HUDEP-2 (cell line): ENCODE measurements at regions not wholly inside any gene's neighbourhood (a gene's known extent, or its start where the extent isn't known, plus 50 kb on each side); places are given as distances from the start of the nearest gene placed in this dataset.
A peak's percentile ranks its signal among the peaks of the same experiment; 100 is the strongest.

ENCODE experiments used
- DNase-seq, 76 experiments: peaks; one replicate each; lab custom pipeline; 2025; ENCODE audit not compliant: unreplicated experiment in 76 of 76; lab: John Stamatoyannopoulos, UW

GRCh38 chr2:128622371-128622770 lies 303.7 kb upstream of the HS6ST1 start:
- no peak for DNase-seq

DNA sequence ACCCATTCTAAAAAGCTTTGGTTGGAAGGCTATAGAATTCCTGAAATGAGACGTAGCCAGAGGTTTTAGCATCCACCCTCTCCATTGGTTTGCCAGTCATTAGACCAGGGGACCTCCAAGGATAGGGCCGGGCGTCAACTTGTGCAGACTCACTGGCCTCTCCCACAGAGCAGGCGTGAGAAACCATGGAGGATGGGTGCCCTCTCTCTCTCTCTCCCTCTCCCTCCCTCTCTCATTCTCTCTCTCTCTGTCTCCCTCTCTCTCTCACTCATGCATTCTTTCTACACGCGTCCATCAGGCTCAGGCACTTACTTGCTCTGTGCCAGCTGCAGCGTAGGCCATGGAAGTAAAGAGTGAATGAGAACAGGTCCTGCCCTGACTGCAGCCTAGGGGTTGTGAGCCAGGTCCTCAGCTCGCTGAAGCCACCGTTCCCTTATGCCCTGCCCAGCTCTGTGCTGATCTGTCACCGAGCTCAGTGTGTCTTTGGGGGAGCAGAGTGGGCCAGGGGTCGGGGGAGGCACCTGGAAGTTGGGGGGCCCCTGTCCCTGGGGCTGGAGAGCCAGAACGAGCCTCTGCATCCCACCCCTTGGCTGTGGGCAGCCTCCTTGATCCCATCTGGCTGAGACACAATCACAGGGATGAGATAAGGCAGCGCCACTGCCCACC lies 304.4 kb upstream of the HS6ST1 start:
- no peak for DNase-seq

DNA sequence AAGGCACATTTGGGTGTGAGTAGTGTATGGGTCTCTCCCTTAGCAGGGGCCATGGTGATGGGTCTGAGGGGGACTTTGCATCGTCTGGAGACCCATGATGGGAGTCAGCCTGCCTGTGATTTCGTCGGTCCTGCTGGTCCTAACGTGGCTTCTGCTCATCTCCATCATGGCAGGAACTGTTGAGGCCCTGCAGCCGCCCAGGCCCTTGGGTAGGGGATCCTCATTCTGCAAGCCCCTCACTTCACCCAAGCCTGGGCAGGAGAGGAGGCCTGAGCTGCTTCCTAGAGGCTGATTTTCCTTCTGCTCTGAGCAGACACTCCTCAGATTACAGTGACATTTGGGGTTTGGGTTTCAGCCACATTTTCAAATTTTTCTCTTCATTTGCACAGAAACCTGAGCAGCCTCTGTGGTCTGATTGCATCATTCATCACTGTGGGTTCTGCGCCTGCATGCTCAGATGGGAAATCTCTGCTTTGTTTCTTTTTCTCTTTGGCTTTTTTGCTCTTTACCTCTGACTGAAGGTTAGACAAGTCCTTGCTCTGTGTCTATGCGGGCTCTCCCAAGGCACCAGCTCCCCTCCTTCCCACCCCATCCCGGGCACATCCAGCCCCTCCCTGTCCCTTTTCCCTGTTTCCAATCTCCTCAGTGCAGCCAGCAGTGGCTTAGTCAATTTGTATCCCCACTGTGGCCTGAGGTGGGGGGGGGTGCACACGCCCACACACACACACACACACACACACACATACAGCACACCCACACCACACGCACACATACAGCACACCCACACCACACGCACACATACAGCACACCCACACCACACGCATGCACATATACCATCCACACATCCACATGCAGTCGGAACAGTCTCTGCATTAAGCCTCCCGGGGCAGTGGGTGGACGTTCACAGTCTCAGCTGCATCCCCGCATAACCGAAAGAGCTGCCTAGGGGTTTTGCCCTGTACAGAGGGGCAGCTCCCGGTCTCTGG lies 305.4 kb upstream of the HS6ST1 start:
- DNase-seq = no peak

- DNase-seq = no peak
These were observed 306.3 kb upstream of the HS6ST1 start for GRCh38 chr2:128624956-128625355.

- DNase-seq = no peak
These were observed 306.8 kb upstream of the HS6ST1 start for GRCh38 chr2:128625421-128625820.

GRCh38 chr2:128625963-128626759 lies 307.5 kb upstream of the HS6ST1 start:
- no peak for DNase-seq

- no peak for DNase-seq
These were observed 308.3 kb upstream of the HS6ST1 start for GRCh38 chr2:128626760-128627511.

DNA sequence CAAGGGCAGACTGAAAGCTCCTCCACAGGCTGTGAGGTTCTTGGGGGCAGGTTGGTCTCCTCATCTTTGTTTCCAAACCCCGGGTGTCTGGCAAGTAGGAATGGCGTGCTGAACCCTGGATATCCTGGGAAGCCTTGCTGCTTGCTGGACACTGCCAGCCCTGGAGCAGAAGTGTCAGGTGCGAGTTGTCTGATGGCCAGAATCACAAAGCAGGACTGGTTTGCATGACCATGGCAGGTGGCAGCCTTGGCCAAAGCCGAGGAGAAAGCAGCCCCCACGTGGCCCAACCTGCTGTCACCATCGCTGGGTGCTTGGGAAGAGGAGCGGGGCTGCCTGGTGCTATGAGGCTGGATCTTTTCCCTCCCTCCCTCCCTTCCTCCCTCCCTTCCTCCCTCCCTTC lies 309.5 kb upstream of the HS6ST1 start:
- no peak for DNase-seq

- DNase-seq = no peak
These were observed 310.3 kb upstream of the HS6ST1 start for GRCh38 chr2:128628996-128629395.

- no peak for DNase-seq
These were observed 312.5 kb upstream of the HS6ST1 start for GRCh38 chr2:128630974-128631697.

GRCh38 chr2:128631698-128632500 lies 313.2 kb upstream of the HS6ST1 start:
- no peak for DNase-seq

GRCh38 chr2:128632501-128632800 lies 313.8 kb upstream of the HS6ST1 start:
- no peak for DNase-seq

DNA sequence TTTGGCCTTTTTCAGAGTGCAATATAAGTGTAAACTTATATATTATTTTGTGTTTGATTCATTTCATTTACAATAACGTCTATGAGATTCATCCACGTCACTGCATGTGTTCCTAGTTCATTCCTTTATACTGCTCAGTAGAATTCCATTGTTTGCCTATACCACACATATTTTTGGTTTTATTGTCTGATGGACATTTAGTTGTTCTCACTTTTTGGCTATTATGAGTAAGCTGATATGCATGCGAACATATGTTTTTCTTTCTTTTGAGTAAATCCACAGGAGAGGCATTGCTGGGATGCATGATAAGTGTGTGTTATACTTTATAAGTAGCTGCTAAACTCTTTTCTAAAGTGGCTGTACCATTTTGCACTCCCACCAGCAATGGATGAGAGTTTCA lies 314.8 kb upstream of the HS6ST1 start:
- no peak for DNase-seq

GRCh38 chr2:128635361-128635900 lies 316.8 kb upstream of the HS6ST1 start:
- DNase-seq = peak in 1 of 76 experiments; percentile 4

DNA sequence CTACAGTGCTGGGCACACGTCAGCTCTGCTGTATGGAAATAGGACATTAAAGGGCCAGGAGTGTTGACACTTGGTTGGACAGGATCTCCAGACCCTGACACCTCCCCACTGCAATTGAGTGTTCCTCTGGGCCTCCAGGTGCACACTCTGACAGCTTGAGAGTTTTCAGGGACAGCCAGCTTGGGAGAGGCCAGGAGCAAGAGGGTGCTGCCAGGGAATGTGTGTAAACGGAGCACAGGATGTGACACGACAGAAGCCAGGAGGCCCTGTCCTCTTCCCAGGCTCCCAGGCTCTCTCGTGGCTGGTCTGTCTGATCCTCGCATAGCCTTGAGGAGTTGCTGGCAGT lies 318.1 kb upstream of the HS6ST1 start:
- no peak for DNase-seq

DNA sequence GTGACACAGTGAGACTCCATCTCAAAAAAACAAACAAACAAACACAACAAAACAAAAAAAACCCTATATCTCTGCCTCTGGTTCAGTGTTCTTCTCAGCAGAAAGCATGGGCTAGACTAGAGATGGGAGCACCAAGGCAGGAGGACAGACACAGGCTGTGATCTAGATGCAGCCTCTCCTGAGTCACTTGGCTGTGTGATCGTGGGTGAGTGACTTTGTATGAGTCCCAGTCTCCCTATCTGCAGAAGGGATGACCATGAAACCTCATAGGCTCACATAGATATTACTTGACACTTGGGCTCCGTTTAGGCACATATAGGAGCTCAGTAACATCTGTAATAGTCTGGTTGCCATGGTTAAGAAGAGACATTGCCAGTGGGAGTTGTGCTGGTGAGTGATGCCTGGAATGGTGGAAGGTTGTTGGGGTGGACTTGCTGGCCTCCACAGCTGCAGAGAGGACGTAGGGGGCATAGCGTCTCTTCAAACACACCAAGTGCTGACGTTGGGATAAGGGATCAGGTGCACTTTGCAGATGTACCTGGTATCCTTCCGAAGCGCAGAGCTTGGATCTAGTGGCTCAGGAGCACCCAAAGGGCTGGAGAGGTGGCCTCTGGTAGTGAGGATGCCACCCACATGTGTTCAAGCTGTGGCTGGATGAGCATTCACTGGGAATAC lies 318.9 kb upstream of the HS6ST1 start:
- DNase-seq = no peak

DNA sequence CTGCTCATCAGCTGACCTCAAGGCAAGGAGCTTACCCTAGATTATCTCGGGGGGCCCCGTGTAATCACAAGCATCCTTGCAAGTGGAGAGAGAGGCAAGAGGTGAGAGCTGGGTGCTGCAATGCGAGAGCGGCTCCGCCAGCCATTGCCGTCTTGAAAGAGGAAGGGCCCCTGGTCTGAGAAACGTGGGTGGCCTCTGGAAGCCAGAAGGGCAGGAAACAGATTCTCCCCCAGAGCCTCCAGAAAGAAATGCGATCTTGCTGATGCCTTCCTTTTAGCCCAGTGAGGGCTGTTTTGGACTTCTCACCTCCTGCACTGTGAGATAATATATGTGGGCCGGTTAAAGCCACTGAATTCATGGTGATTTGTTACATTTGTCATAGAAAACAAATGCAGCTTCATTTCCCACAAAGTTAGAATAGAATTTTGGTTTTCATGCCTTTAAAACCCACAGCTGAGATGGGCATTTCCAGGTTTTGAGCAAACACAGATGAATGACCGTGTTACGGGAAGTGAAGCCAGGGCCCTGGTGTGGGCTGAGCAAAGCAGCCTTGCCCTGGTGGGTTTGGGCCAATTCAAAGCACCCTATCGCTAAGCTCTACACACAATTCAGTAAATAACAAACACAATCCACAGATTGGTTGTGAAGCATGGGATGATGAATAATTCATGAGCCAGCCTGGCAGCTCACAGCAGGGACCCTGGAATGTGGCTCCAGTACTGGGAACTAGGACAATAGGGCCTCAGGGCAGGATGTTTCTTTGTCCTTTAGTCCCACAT lies 319.9 kb upstream of the HS6ST1 start:
- DNase-seq = no peak

DNA sequence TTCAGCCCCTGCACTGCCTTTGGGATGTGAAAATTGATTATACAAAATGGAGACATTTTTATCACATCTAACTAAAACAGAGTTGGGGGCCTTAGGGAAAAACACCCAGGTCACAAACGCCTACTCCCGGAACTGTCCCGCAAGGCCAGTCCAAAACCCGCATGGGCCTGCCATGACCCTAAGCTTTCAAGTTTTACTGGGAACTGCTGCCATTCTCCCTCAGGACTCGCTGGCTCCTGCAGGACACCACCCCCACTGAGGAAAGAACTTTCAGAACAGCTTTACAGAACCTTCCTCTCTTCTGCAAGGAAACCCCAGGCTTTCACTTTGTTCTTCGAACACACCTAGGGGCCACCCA lies 320.4 kb upstream of the HS6ST1 start:
- no peak for DNase-seq
